ENCODE measurements at regions not wholly inside any gene's neighbourhood (a gene's known extent, or its start where the extent isn't known, plus 50 kb on each side); places are given as distances from the start of the nearest gene placed in this dataset.
A peak's percentile ranks its signal among the peaks of the same experiment; 100 is the strongest.

- Mint-ChIP-seq H3K27me3 (ENCODE audit: low read depth) (no peaks in the 10 kb centered on the region), H3K4me1 (peaks cover 32% of the 10 kb centered on the region), H3K9me3 (peaks cover 11% of the 10 kb centered on the region), H3K4me3 (peak overlapping the region in 1 of 3 experiments; percentile 53), H3K36me3 (ENCODE audit: low read depth) (no peaks in the 10 kb centered on the region), H3K27ac (peak overlapping the region; percentile 69 to 83 (median 81))
- TF ChIP-seq CTCF (IDR thresholded peaks at IDR 0.05; ENCODE audit: unreplicated experiment in 3 of 3), result no peak
Measured at GRCh38 chr4:19693936-19694570, 557.7 kb upstream of the SLIT2 start.

GRCh38 chr4:19689511-19689910 lies 562.2 kb upstream of the SLIT2 start:
- no peak for TF ChIP-seq CTCF (IDR thresholded peaks at IDR 0.05; ENCODE audit: unreplicated experiment in 3 of 3)
- Mint-ChIP-seq H3K9me3 (no peaks in the 10 kb centered on the region), H3K36me3 (ENCODE audit: low read depth) (no peaks in the 10 kb centered on the region), H3K27ac (no peak overlapping the region), H3K27me3 (ENCODE audit: low read depth) (no peaks in the 10 kb centered on the region), H3K4me1 (peaks cover 33% of the 10 kb centered on the region), H3K4me3 (no peak overlapping the region)

GRCh38 chr4:19686456-19686855 lies 565.2 kb upstream of the SLIT2 start:
- Mint-ChIP-seq H3K27ac (no peak overlapping the region), H3K4me1 (peaks cover 23% of the 10 kb centered on the region), H3K9me3 (no peaks in the 10 kb centered on the region), H3K36me3 (ENCODE audit: low read depth) (no peaks in the 10 kb centered on the region), H3K27me3 (ENCODE audit: low read depth) (no peaks in the 10 kb centered on the region), H3K4me3 (no peak overlapping the region)
- TF ChIP-seq CTCF (IDR thresholded peaks at IDR 0.05; ENCODE audit: unreplicated experiment in 3 of 3), result no peak

- H3K27me3 Mint-ChIP-seq (ENCODE audit: low read depth), result no peaks in the 10 kb centered on the region
- peaks cover 29% of the 10 kb centered on the region for H3K4me1 Mint-ChIP-seq
- H3K36me3 Mint-ChIP-seq (ENCODE audit: low read depth), result no peaks in the 10 kb centered on the region
- no peaks in the 10 kb centered on the region for H3K9me3 Mint-ChIP-seq
- peak overlapping the region in 2 of 3 experiments; percentile 11 to 20 for H3K4me3 Mint-ChIP-seq
- TF ChIP-seq CTCF (IDR thresholded peaks at IDR 0.05; ENCODE audit: unreplicated experiment in 3 of 3), result no peak
- peak overlapping the region; percentile 88 to 96 (median 94) for H3K27ac Mint-ChIP-seq
Measured at GRCh38 chr4:19684084-19684483, 567.6 kb upstream of the SLIT2 start.

- no peaks in the 10 kb centered on the region for H3K27me3 Mint-ChIP-seq (ENCODE audit: low read depth)
- no peak overlapping the region for H3K4me3 Mint-ChIP-seq
- H3K4me1 Mint-ChIP-seq, result peaks cover 29% of the 10 kb centered on the region
- no peak for TF ChIP-seq CTCF (IDR thresholded peaks at IDR 0.05; ENCODE audit: unreplicated experiment in 3 of 3)
- no peaks in the 10 kb centered on the region for H3K9me3 Mint-ChIP-seq
- H3K27ac Mint-ChIP-seq, result peak overlapping the region; percentile 88 to 96 (median 94)
- no peaks in the 10 kb centered on the region for H3K36me3 Mint-ChIP-seq (ENCODE audit: low read depth)
Measured at GRCh38 chr4:19683426-19683825, 568.3 kb upstream of the SLIT2 start.

GRCh38 chr4:19677211-19677610 lies 574.5 kb upstream of the SLIT2 start:
- peak overlapping the region in 2 of 3 experiments; percentile 64 to 79 for H3K27ac Mint-ChIP-seq
- no peak for TF ChIP-seq CTCF (IDR thresholded peaks at IDR 0.05; ENCODE audit: unreplicated experiment in 3 of 3)
- no peaks in the 10 kb centered on the region for H3K36me3 Mint-ChIP-seq (ENCODE audit: low read depth)
- no peak overlapping the region for H3K4me3 Mint-ChIP-seq
- peaks cover under 1% of the 10 kb centered on the region for H3K9me3 Mint-ChIP-seq
- H3K27me3 Mint-ChIP-seq (ENCODE audit: low read depth), result no peaks in the 10 kb centered on the region
- H3K4me1 Mint-ChIP-seq, result peaks cover 18% of the 10 kb centered on the region
